GM12878 (cell line): ENCODE measurements at regions not wholly inside any gene's neighbourhood (a gene's known extent, or its start where the extent isn't known, plus 50 kb on each side); places are given as distances from the start of the nearest gene placed in this dataset.

Experiments
- BRCA1 ChIP-seq: IDR thresholded peaks from 2 replicates; pipeline ENCODE4 v1.6.1; 2011; ENCODE audit warnings: low read depth, low read length, improper control_type of control experiment
- CEBPZ ChIP-seq: fragments of 150-350 bp; IDR thresholded peaks from 2 replicates; pipeline ENCODE4 v1.6.1; 2016; ENCODE audit warnings: low read depth, low read length
- EP300 ChIP-seq, 2 experiments: fragments of 150-350 bp in 1 of 2; IDR thresholded peaks; 2 replicates each; pipeline ENCODE4 v1.6.1; 2011 to 2012; ENCODE audit warnings: low read depth in 2 of 2, low read length in 2 of 2, borderline replicate concordance in 1 of 2, improper control_type of control experiment in 1 of 2, inconsistent platforms in 1 of 2; ENCODE audit not compliant: control insufficient read depth in 1 of 2
- HCFC1 ChIP-seq: fragments of 150-350 bp; IDR thresholded peaks from 2 replicates; pipeline ENCODE4 v1.6.1; 2014; ENCODE audit warnings: low read length
- HDGF ChIP-seq: fragments of 450-650 bp; IDR thresholded peaks from 2 replicates; pipeline ENCODE4 v1.6.1; 2016; ENCODE audit warnings: antibody characterized with exemption
- IKZF2 ChIP-seq, 2 experiments: fragments of 450-650 bp; IDR thresholded peaks; 2 replicates each; pipeline ENCODE4 v1.6.1; 2017; ENCODE audit warnings: mild to moderate bottlenecking in 2 of 2, moderate library complexity in 2 of 2
- KLF5 ChIP-seq: fragments of 450-650 bp; IDR thresholded peaks from 2 replicates; pipeline ENCODE4 v1.6.1; 2014; ENCODE audit warnings: mild to moderate bottlenecking; ENCODE audit not compliant: partially characterized antibody
- NRF1 ChIP-seq: conservative IDR thresholded peaks from 2 replicates; pipeline ENCODE4 v1.6.1; 2011; ENCODE audit warnings: mild to moderate bottlenecking, low read depth, low read length, improper control_type of control experiment
- TARDBP ChIP-seq: IDR thresholded peaks from 2 replicates; pipeline ENCODE4 v1.6.1; 2016; ENCODE audit warnings: borderline replicate concordance
- YBX1 ChIP-seq: fragments of 450-650 bp; IDR thresholded peaks from 2 replicates; pipeline ENCODE4 v1.6.1; 2016; ENCODE audit warnings: antibody characterized with exemption
- ZBTB40 ChIP-seq: fragments of 450-650 bp; IDR thresholded peaks from 2 replicates; pipeline ENCODE4 v1.6.1; 2016; ENCODE audit warnings: mild to moderate bottlenecking, moderate library complexity, borderline replicate concordance

GRCh38 chr18:44520981-44521667 is 159.6 kb upstream of the SETBP1 start (continued):
- TF ChIP-seq NRF1 (no peak), HDGF (no peak), EP300 (IDR thresholded peaks at IDR 0.05; ENCODE audit: borderline replicate concordance in 1 of 2, control insufficient read depth in 1 of 2, low read depth in 2 of 2, low read length in 2 of 2) (no peak), TARDBP (no peak), HCFC1 (no peak), CEBPZ (no peak), ZBTB40 (no peak), YBX1 (no peak), KLF5 (no peak), IKZF2 (IDR thresholded peaks at IDR 0.05) (no peak), BRCA1 (no peak)
